Neural cell (in vitro differentiated cells): ENCODE measurements at regions not wholly inside any gene's neighbourhood (a gene's known extent, or its start where the extent isn't known, plus 50 kb on each side); places are given as distances from the start of the nearest gene placed in this dataset.

ENCODE experiments used
- H2AFZ ChIP-seq: fragments of 200-600, 300-800 bp; sonication (generic), shearing (Covaris generic); 2 replicates; pipeline ENCODE4 v1.6.0; 2014; ENCODE audit warnings: low read depth, mild to moderate bottlenecking, antibody characterized with exemption, low read length, moderate library complexity
- H3F3A ChIP-seq: fragments of 200-600 bp; shearing (Covaris generic); 2 replicates; pipeline ENCODE4 v1.6.1; 2016; ENCODE audit warnings: mild to moderate bottlenecking, moderate library complexity, mixed read lengths, antibody characterized with exemption, low read length; ENCODE audit not compliant: insufficient read depth, poor library complexity, severe bottlenecking
- H3K27ac ChIP-seq: fragments of 200-600, 300-800 bp; sonication (generic), shearing (Covaris generic); 2 replicates; pipeline ENCODE4 v1.5.1; 2014; ENCODE audit warnings: mild to moderate bottlenecking, low read length, moderate library complexity
- H3K27me3 ChIP-seq: fragments of 300-800, 200-600 bp; sonication (generic), shearing (Covaris generic); 2 replicates; pipeline ENCODE4 v1.6.0; 2014; ENCODE audit warnings: mild to moderate bottlenecking, low read depth, low read length, moderate library complexity; ENCODE audit not compliant: insufficient read depth
- H3K36me3 ChIP-seq: fragments of 300-800, 200-600 bp; sonication (generic), shearing (Covaris generic); 2 replicates; pipeline ENCODE4 v1.5.1; 2014; ENCODE audit warnings: mild to moderate bottlenecking, antibody characterized with exemption, low read length, moderate library complexity; ENCODE audit not compliant: insufficient read depth
- H3K4me2 ChIP-seq: fragments of 300-800, 200-600 bp; sonication (generic), shearing (Covaris generic); 2 replicates; pipeline ENCODE4 v1.6.0; 2014; ENCODE audit warnings: mild to moderate bottlenecking, low read length
- H3K4me3 ChIP-seq: fragments of 300-800, 200-600 bp; sonication (generic), shearing (Covaris generic); 2 replicates; pipeline ENCODE4 v1.5.1; 2014; ENCODE audit warnings: mild to moderate bottlenecking, low read length, moderate library complexity
- H3K79me2 ChIP-seq: fragments of 200-600 bp; shearing (Covaris generic); replicated peaks from 2 replicates; pipeline ENCODE4 v1.6.0; 2014; ENCODE audit warnings: mild to moderate bottlenecking, low read length, moderate library complexity; ENCODE audit not compliant: insufficient read depth
- H3K9ac ChIP-seq: fragments of 300-800, 200-600 bp; sonication (generic), shearing (Covaris generic); 2 replicates; pipeline ENCODE4 v1.6.1; 2016; ENCODE audit warnings: mild to moderate bottlenecking, low read length, mixed read lengths
- H3K9me2 ChIP-seq: fragments of 200-600 bp; shearing (Covaris generic); 2 replicates; pipeline ENCODE4 v1.6.1; 2016; ENCODE audit warnings: mild to moderate bottlenecking, low read length, mixed read lengths; ENCODE audit not compliant: insufficient read depth
- H3K9me3 ChIP-seq: fragments of 200-600, 300-800 bp; sonication (generic), shearing (Covaris generic); 2 replicates; pipeline ENCODE4 v1.6.1; 2016; ENCODE audit warnings: mild to moderate bottlenecking, mixed run types, low read length, moderate library complexity, mixed read lengths
- H4K20me1 ChIP-seq: fragments of 200-600 bp; shearing (Covaris generic); 2 replicates; pipeline ENCODE4 v1.6.1; 2016; ENCODE audit warnings: mild to moderate bottlenecking, mixed run types; ENCODE audit not compliant: insufficient read depth
- CTCF ChIP-seq: fragments of 450-650 bp; IDR thresholded peaks from 2 replicates; pipeline ENCODE4 v1.5.1; 2014; ENCODE audit warnings: antibody characterized with exemption, mild to moderate bottlenecking, moderate library complexity; ENCODE audit not compliant: poor library complexity, severe bottlenecking
- EP300 ChIP-seq: fragments of 450-650 bp; conservative IDR thresholded peaks from 2 replicates; pipeline ENCODE4 v1.6.1; 2014; ENCODE audit warnings: antibody characterized with exemption, mild to moderate bottlenecking, moderate library complexity; ENCODE audit not compliant: poor library complexity, severe bottlenecking
- EZH2 ChIP-seq: fragments of 200-600, 300-800 bp; shearing (Covaris generic), sonication (generic); IDR thresholded peaks from 2 replicates; pipeline ENCODE4 v1.6.1; 2014; ENCODE audit warnings: antibody characterized with exemption, low read length, borderline replicate concordance, mild to moderate bottlenecking; ENCODE audit not compliant: insufficient read depth, poor library complexity, severe bottlenecking
- MXI1 ChIP-seq: fragments of 450-650 bp; conservative IDR thresholded peaks from 2 replicates; pipeline ENCODE4 v1.6.1; 2014; ENCODE audit warnings: antibody characterized with exemption, mild to moderate bottlenecking; ENCODE audit not compliant: poor library complexity, severe bottlenecking
- POLR2AphosphoS5 ChIP-seq: IDR thresholded peaks from 2 replicates; pipeline ENCODE4 v1.6.1; 2012
- RAD21 ChIP-seq: fragments of 450-650 bp; conservative IDR thresholded peaks from 2 replicates; pipeline ENCODE4 v1.6.1; 2014; ENCODE audit warnings: antibody characterized with exemption, mild to moderate bottlenecking, moderate library complexity
- REST ChIP-seq: IDR thresholded peaks from 2 replicates; pipeline ENCODE4 v1.6.1; 2012; ENCODE audit warnings: borderline replicate concordance
- SMC3 ChIP-seq: fragments of 450-650 bp; conservative IDR thresholded peaks from 2 replicates; pipeline ENCODE4 v1.6.1; 2014; ENCODE audit warnings: antibody characterized with exemption, mild to moderate bottlenecking, moderate library complexity; ENCODE audit not compliant: poor library complexity
- TAF1 ChIP-seq: IDR thresholded peaks from 2 replicates; pipeline ENCODE4 v1.6.1; 2012; ENCODE audit warnings: low read depth

- H3K4me2 ChIP-seq: no peak overlapping the region
- no peaks in the 10 kb centered on the region for H4K20me1 ChIP-seq
- no peak for TF ChIP-seq TAF1
- TF ChIP-seq SMC3: no peak
- TF ChIP-seq POLR2AphosphoS5: no peak
- TF ChIP-seq EZH2: no peak
- no peak for TF ChIP-seq CTCF
- TF ChIP-seq RAD21: no peak
- no peak for TF ChIP-seq REST
- no peak for TF ChIP-seq EP300
These were observed 80.4 kb downstream of the EDNRB start for GRCh38 chr13:77838271-77838670.

DNA sequence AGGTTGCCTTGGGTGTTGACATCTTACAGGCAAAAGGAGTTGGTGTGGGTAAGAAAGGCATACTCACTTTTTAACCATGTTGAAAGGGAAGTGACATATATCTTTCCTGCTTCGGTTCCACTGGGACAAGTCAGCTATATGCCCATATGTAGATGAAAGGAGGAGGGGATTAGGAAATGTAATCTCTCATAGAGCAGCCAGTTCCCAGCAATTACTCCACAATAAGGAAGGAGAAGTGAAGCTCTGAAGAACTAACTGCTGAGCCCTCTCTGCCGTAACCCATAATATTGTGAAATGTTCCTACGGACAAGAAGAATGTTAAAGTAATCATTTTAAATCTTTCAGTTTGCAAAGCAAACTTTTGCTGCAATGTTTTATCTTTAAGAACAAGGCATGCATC is 82.2 kb downstream of the EDNRB start:
- H3K36me3 ChIP-seq: no peaks in the 10 kb centered on the region
- no peaks in the 10 kb centered on the region for H3F3A ChIP-seq
- H3K9ac ChIP-seq: no peak overlapping the region
- H3K4me2 ChIP-seq: no peak overlapping the region
- no peak overlapping the region for H3K4me3 ChIP-seq
- no peaks in the 10 kb centered on the region for H3K27me3 ChIP-seq
- H4K20me1 ChIP-seq: no peaks in the 10 kb centered on the region
- no peaks in the 10 kb centered on the region for H3K79me2 ChIP-seq
- TF ChIP-seq EZH2: no peak
- no peak for TF ChIP-seq POLR2AphosphoS5
- no peak for TF ChIP-seq RAD21
- H2AFZ ChIP-seq: no peak overlapping the region
- H3K27ac ChIP-seq: no peak overlapping the region
- H3K9me3 ChIP-seq: no peaks in the 10 kb centered on the region
- H3K9me2 ChIP-seq: no peaks in the 10 kb centered on the region

More at GRCh38 chr13:77838271-77838670, 80.4 kb downstream of the EDNRB start:
- no peak overlapping the region for H2AFZ ChIP-seq
- no peaks in the 10 kb centered on the region for H3K79me2 ChIP-seq
- no peak overlapping the region for H3K27ac ChIP-seq
- H3K27me3 ChIP-seq: no peaks in the 10 kb centered on the region
- no peaks in the 10 kb centered on the region for H3K36me3 ChIP-seq
- H3K4me3 ChIP-seq: no peak overlapping the region
- H3K9ac ChIP-seq: no peak overlapping the region
- no peaks in the 10 kb centered on the region for H3K9me3 ChIP-seq
- no peaks in the 10 kb centered on the region for H3K9me2 ChIP-seq
- H3F3A ChIP-seq: no peaks in the 10 kb centered on the region

- Histone ChIP-seq H3K4me2 (no peak overlapping the region), H2AFZ (no peak overlapping the region), H3K27ac (no peak overlapping the region), H3F3A (no peaks in the 10 kb centered on the region), H3K9me3 (no peaks in the 10 kb centered on the region), H3K36me3 (no peaks in the 10 kb centered on the region), H3K4me3 (no peak overlapping the region), H4K20me1 (no peaks in the 10 kb centered on the region), H3K9me2 (no peaks in the 10 kb centered on the region), H3K27me3 (no peaks in the 10 kb centered on the region), H3K9ac (no peak overlapping the region), H3K79me2 (no peaks in the 10 kb centered on the region)
- TF ChIP-seq RAD21 (no peak), EZH2 (no peak), TAF1 (no peak), EP300 (no peak), REST (no peak), SMC3 (no peak), CTCF (no peak), MXI1 (no peak), POLR2AphosphoS5 (no peak)
These were observed 85.2 kb downstream of the EDNRB start for GRCh38 chr13:77833331-77833863.
